Heart left ventricle (tissue), 16 donors: ENCODE measurements at regions not wholly inside any gene's neighbourhood (a gene's known extent, or its start where the extent isn't known, plus 50 kb on each side); places are given as distances from the start of the nearest gene placed in this dataset.

Experiments used
- ATAC-seq, 4 donors: fragments of 200-7000 bp; cut with Tn5 transposase; one replicate each; pipeline ENCODE4 v1.9.1; 2020 to 2022; ENCODE audit warnings: moderate library complexity in 4 of 4, mild to moderate bottlenecking in 3 of 4, moderate number of reproducible peaks in 1 of 4
- DNase-seq, 5 donors: peaks; one replicate each; pipeline ENCODE4 v3.0.0-alpha.2; 2020
- H3K27ac ChIP-seq, 12 donors: fragments of 200-600 bp; sonication (generic) in 4 of 12; one replicate each; pipeline versions ENCODE4 v1.5.0 to v1.8.0; 2016 to 2022; ENCODE audit warnings: mild to moderate bottlenecking in 2 of 12
- H3K27me3 ChIP-seq, 9 donors: fragments of 200-600 bp; sonication (generic) in 2 of 9; one replicate each; pipeline versions ENCODE4 v1.5.1 to v1.8.0; 2016 to 2022; ENCODE audit warnings: mild to moderate bottlenecking in 3 of 9
- H3K36me3 ChIP-seq, 9 donors: fragments of 200-600 bp; sonication (generic) in 2 of 9; one replicate each; pipeline versions ENCODE4 v1.5.0 to v1.8.0; 2018 to 2022; ENCODE audit warnings: mild to moderate bottlenecking in 2 of 9
- H3K4me1 ChIP-seq, 12 donors: fragments of 200-600 bp; sonication (generic) in 4 of 12; one replicate each; pipeline versions ENCODE4 v1.5.0 to v1.8.0; 2016 to 2022; ENCODE audit warnings: mild to moderate bottlenecking in 3 of 12
- H3K4me3 ChIP-seq, 12 donors: fragments of 200-600 bp; sonication (generic) in 4 of 12; one replicate each; pipeline versions ENCODE4 v1.5.0 to v1.8.0; 2017 to 2022; ENCODE audit warnings: mild to moderate bottlenecking in 9 of 12, moderate library complexity in 4 of 12
- H3K9me3 ChIP-seq, 12 donors: fragments of 200-600 bp; sonication (generic) in 4 of 12; one replicate each; pipeline versions ENCODE4 v1.5.0 to v1.8.0; 2016 to 2022; ENCODE audit warnings: mild to moderate bottlenecking in 1 of 12
- CTCF ChIP-seq, 12 donors: fragments of 200-600 bp; sonication (generic) in 4 of 12; IDR thresholded peaks; one replicate each; pipeline versions ENCODE4 v1.5.0 to v1.8.0; 2018 to 2022; ENCODE audit warnings: antibody characterized with exemption in 12 of 12, mild to moderate bottlenecking in 5 of 12
- POLR2A ChIP-seq, 2 donors: fragments of 450-650 bp; IDR thresholded peaks; one replicate each; pipeline ENCODE4 v1.6.1; 2017; ENCODE audit warnings: antibody characterized with exemption in 2 of 2, mild to moderate bottlenecking in 2 of 2, moderate library complexity in 2 of 2
- WGBS, 4 donors: extraction: QIAGEN DNeasy Blood & Tissue Kit in 2 of 4; methylation state at CpG; one replicate each; pipeline versions ENCODE4 v1.1.5 to v1.1.7; 2013 to 2018; 5-methylcytosine and 5-hydroxymethylcytosine counted together
- intact Hi-C, 10 donors: fragments of 100-400 bp; cut with DNase I; formaldehyde crosslinking; loops; one replicate each; pipeline versions ENCODE4 v1.11.1 to v1.14.2; 2022
- donor health status: ischemic (EF 13 %, LVEDD 7.1; RV severe dilation, severe dysfunction).
- donor health status: healthy with polysubstance abuse.
- donor health status: DM: no; HTN: yes; CAD: no.
- donor health status: DM: no; HTN: no; CAD: no.
- donor health status: ischemic (EF 25% LVEDD 6.9; RV normal size, moderate dysfunction).
- donor health status: ischemic (EF 25% LVEDD 5.7; RV mildly dilated, moderate dysfunction).
- donor health status: healthy.
- donor health status: DM: yes; HTN: yes; CAD: no.
- donor health status: ischemic (EF 35%, LVEDD 5.7; RV mildly dilated, moderate dysfunction).
- donor health status: nonischemic (EF 11% LVEDD 7.7; RV severe dilation, severe dysfunction).
- donor health status: DM: yes; HTN: yes; CAD: no.
- donor health status: PGD.
- donor health status: ischemic (EF 29% LVEDD 5.4; RV normal size, mild dysfunction).
- donor health status: nonischemic (EF 23%, LVEDD 6.1; RV moderate dilation, normal function).

- no peaks in the 10 kb centered on the region for H3K9me3 ChIP-seq
- DNase-seq (no peak), ATAC-seq (peak in 2 of 4 donors; percentile 36 to 48)
- TF ChIP-seq CTCF (IDR thresholded peaks at IDR 0.05): no peak
- no peaks in the 10 kb centered on the region for H3K27me3 ChIP-seq
- H3K36me3 ChIP-seq: no peaks in the 10 kb centered on the region
- H3K4me3 ChIP-seq: no peak overlapping the region
- no peak overlapping the region for H3K27ac ChIP-seq
- intact Hi-C loops: no loop called here
- WGBS, 4 donors: 20 to 33% (median 26%) methylated on average over 1 of the region's 1 CpG
- peaks cover 0 to 22% (median 5%) of the 10 kb centered on the region in 12 donors for H3K4me1 ChIP-seq
Observed at GRCh38 chr7:10205696-10206095, 768.0 kb upstream of the PHF14 start.

- H3K27me3 ChIP-seq: no peaks in the 10 kb centered on the region
- WGBS, 4 donors: 57 to 66% (median 62%) methylated on average over 4 of the region's 4 CpGs
- no peak overlapping the region for H3K27ac ChIP-seq
- TF ChIP-seq POLR2A (IDR thresholded peaks at IDR 0.05): no peak
- no peak for TF ChIP-seq CTCF (IDR thresholded peaks at IDR 0.05)
- no peak overlapping the region for H3K4me3 ChIP-seq
- ATAC-seq (peak in 3 of 4 donors; percentile 46 to 54 (median 51)), DNase-seq (no peak)
- intact Hi-C loops: no loop called here
- H3K36me3 ChIP-seq: no peaks in the 10 kb centered on the region
- peaks cover 0 to 22% (median 5%) of the 10 kb centered on the region in 12 donors for H3K4me1 ChIP-seq
- H3K9me3 ChIP-seq: peaks cover 0 to 16% (median 5%) of the 10 kb centered on the region in 12 donors
Observed at GRCh38 chr7:10210000-10210399, 763.7 kb upstream of the PHF14 start.

DNA sequence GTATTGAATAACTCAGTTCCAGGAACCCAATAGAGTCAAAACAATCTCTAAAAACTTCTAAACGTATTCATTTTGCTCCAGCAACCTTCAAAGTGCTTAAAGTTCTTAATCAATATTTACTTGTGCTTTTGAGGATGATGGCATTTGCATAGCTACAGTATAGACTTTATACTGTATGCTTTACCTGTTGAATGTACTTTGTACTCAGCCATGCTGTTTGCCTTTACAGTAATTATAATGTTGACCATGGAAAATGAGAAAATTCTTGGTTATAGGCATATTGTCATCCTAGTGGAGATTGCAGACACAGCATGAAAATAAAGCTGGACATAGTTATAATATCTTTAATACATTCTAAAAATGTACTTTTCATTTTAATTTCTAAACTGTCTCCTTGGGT, 762.7 kb upstream of the PHF14 start:
- intact Hi-C loops: no loop called here
- Histone ChIP-seq H3K4me3 (no peak overlapping the region), H3K27ac (no peak overlapping the region), H3K9me3 (peaks cover 0 to 16% (median 5%) of the 10 kb centered on the region in 12 donors), H3K27me3 (no peaks in the 10 kb centered on the region), H3K36me3 (no peaks in the 10 kb centered on the region), H3K4me1 (peaks cover 0 to 18% (median 4%) of the 10 kb centered on the region in 12 donors)
- DNase-seq (no peak), ATAC-seq (no peak)
- WGBS, 4 donors: 82 to 90% (median 87%) methylated on average over 1 of the region's 1 CpG
- no peak for TF ChIP-seq CTCF (IDR thresholded peaks at IDR 0.05)
- TF ChIP-seq POLR2A (IDR thresholded peaks at IDR 0.05): no peak

- DNase-seq (no peak), ATAC-seq (no peak)
- Histone ChIP-seq H3K4me3 (no peak overlapping the region), H3K27ac (no peak overlapping the region), H3K9me3 (peaks cover 0 to 16% (median 5%) of the 10 kb centered on the region in 12 donors), H3K4me1 (peaks cover 0 to 18% (median 0%) of the 10 kb centered on the region in 12 donors), H3K27me3 (no peaks in the 10 kb centered on the region), H3K36me3 (no peaks in the 10 kb centered on the region)
- 78 to 97% (median 94%) methylated on average over 4 of the region's 4 CpGs for WGBS, 4 donors
- intact Hi-C loops: no loop called here
- TF ChIP-seq CTCF (IDR thresholded peaks at IDR 0.05): no peak
Observed at GRCh38 chr7:10211861-10212260, 761.8 kb upstream of the PHF14 start.
